MM.1S (cell line): ENCODE measurements at regions not wholly inside any gene's neighbourhood (a gene's known extent, or its start where the extent isn't known, plus 50 kb on each side); places are given as distances from the start of the nearest gene placed in this dataset.

Experiments
- CTCF ChIP-seq: fragments of 300-600 bp; sonication (generic); IDR thresholded peaks from 2 replicates; pipeline ENCODE4 v1.5.1; 2016; ENCODE audit warnings: antibody characterized with exemption, low read length, mixed read lengths
- EZH2 ChIP-seq: fragments of 300-600 bp; sonication (generic); optimal IDR thresholded peaks from 2 replicates; pipeline ENCODE3; 2017; ENCODE audit warnings: low read depth, mild to moderate bottlenecking, antibody characterized with exemption, low read length, mixed read lengths

- TF ChIP-seq CTCF, result no peak
- TF ChIP-seq EZH2, result no peak
These were observed 143.9 kb upstream of the SEMA3C start for GRCh38 chr7:81062755-81063154.
